Endothelial cell of umbilical vein (primary cell): ENCODE measurements at regions not wholly inside any gene's neighbourhood (a gene's known extent, or its start where the extent isn't known, plus 50 kb on each side); places are given as distances from the start of the nearest gene placed in this dataset.

Source experiments
- BruUV-seq: library from RNA; stranded (reverse); fragments of 400-500 nt; replicated peaks from 2 replicates; lab custom pipeline; 2021; lab: Mats Ljungman, UMichigan
- CTCF ChIA-PET: fragments of 300-600, 350-600 bp; sonication (Branson Sonifier 250); formaldehyde crosslinking; loops from one replicate; lab custom pipeline; 2021; ENCODE audit warnings: antibody characterized with exemption, inconsistent platforms; lab: Charles Lee
- POLR2A ChIA-PET: fragments of 300-600, 350-600 bp; sonication (Branson Sonifier 250); formaldehyde crosslinking; loops from one replicate; lab custom pipeline; 2021; ENCODE audit warnings: antibody characterized with exemption, inconsistent platforms; lab: Charles Lee
- DNase-seq: peaks from one replicate; pipeline ENCODE4 v3.0.0-alpha.2; 2011; ENCODE audit warnings: low read depth, low spot score
- FAIRE-seq: peaks from 2 replicates; lab custom pipeline; 2011; peaks lifted over from hg19 to GRCh38; lab: Jason Lieb, UNC
- H2AFZ ChIP-seq: 2 replicates; pipeline ENCODE4 v1.6.0; 2012; ENCODE audit warnings: low read depth, low read length, control low read depth, inconsistent platforms
- H3K27ac ChIP-seq: 2 replicates; pipeline ENCODE4 v1.5.1; 2011; ENCODE audit warnings: low read depth, mild to moderate bottlenecking, control low read depth, low read length, moderate library complexity; ENCODE audit not compliant: insufficient read depth
- H3K27me3 ChIP-seq, 2 experiments: 2 replicates each; pipeline versions ENCODE4 v1.6.0 to v1.6.1; 2011; ENCODE audit warnings: low read length in 2 of 2, mixed read lengths in 1 of 2; ENCODE audit not compliant: control insufficient read depth in 2 of 2, insufficient read depth in 2 of 2
- H3K36me3 ChIP-seq, 2 experiments: 2 replicates in 1 of 2; 3 replicates in 1 of 2; pipeline ENCODE4 v1.5.1; 2011; ENCODE audit warnings: low read length in 2 of 2, mild to moderate bottlenecking in 1 of 2, moderate library complexity in 1 of 2; ENCODE audit not compliant: control insufficient read depth in 2 of 2, insufficient read depth in 2 of 2; ENCODE audit errors: extremely low read depth in 1 of 2
- H3K4me1 ChIP-seq: 3 replicates; pipeline ENCODE4 v1.5.1; 2011; ENCODE audit warnings: mild to moderate bottlenecking, low read length; ENCODE audit not compliant: control insufficient read depth, insufficient read depth; ENCODE audit errors: extremely low read depth
- H3K4me2 ChIP-seq: 2 replicates; pipeline ENCODE4 v1.6.1; 2011; ENCODE audit warnings: low read length, control low read depth, mixed read lengths; ENCODE audit not compliant: insufficient read depth
- H3K4me3 ChIP-seq, 3 experiments: fragments of 200-600 bp in 1 of 3; sonication (generic), shearing (Covaris generic) in 1 of 3; replicated peaks in 1 of 3; 2 replicates each; pipeline ENCODE4 v1.5.1; 2011 to 2016; ENCODE audit warnings: control low read depth in 3 of 3, low read length in 3 of 3, mild to moderate bottlenecking in 2 of 3, inconsistent platforms in 1 of 3, low read depth in 1 of 3, moderate library complexity in 1 of 3; ENCODE audit not compliant: insufficient read depth in 1 of 3
- H3K79me2 ChIP-seq: 2 replicates; pipeline ENCODE4 v1.6.0; 2012; ENCODE audit warnings: low read length, inconsistent platforms; ENCODE audit not compliant: control insufficient read depth, insufficient read depth
- H3K9ac ChIP-seq: replicated peaks from 2 replicates; pipeline ENCODE3; 2011; ENCODE audit warnings: low read length, control low read depth; ENCODE audit not compliant: insufficient read depth; ENCODE audit errors: extremely low read depth
- H3K9me1 ChIP-seq: replicated peaks from 3 replicates; pipeline ENCODE4 v1.6.0; 2011; ENCODE audit warnings: mild to moderate bottlenecking, low read length; ENCODE audit not compliant: control insufficient read depth, insufficient read depth; ENCODE audit errors: extremely low read depth
- H3K9me3 ChIP-seq: replicated peaks from 2 replicates; pipeline ENCODE4 v1.5.1; 2012; ENCODE audit warnings: low read length, inconsistent platforms; ENCODE audit not compliant: control insufficient read depth, insufficient read depth
- H4K20me1 ChIP-seq: replicated peaks from 2 replicates; pipeline ENCODE3; 2011; ENCODE audit warnings: mild to moderate bottlenecking, low read length; ENCODE audit not compliant: control insufficient read depth, insufficient read depth; ENCODE audit errors: extremely low read depth
- EZH2 ChIP-seq: IDR thresholded peaks from 2 replicates; pipeline ENCODE4 v1.6.1; 2012; ENCODE audit warnings: borderline replicate concordance, low read depth, mild to moderate bottlenecking, moderate library complexity, low read length, inconsistent platforms; ENCODE audit not compliant: severe bottlenecking
- FOS ChIP-seq: IDR thresholded peaks from 2 replicates; pipeline ENCODE4 v1.6.1; 2011; ENCODE audit warnings: mild to moderate bottlenecking, low read length, moderate library complexity, borderline replicate concordance; ENCODE audit not compliant: insufficient read depth
- GATA2 ChIP-seq: IDR thresholded peaks from 2 replicates; pipeline ENCODE4 v1.7.0; 2011; ENCODE audit warnings: low read depth, mild to moderate bottlenecking, moderate library complexity, mixed read lengths, low read length; ENCODE audit not compliant: insufficient read length, insufficient read depth
- JUN ChIP-seq: IDR thresholded peaks from 2 replicates; pipeline ENCODE4 v1.6.1; 2011; ENCODE audit warnings: borderline replicate concordance, low read depth; ENCODE audit not compliant: insufficient read length, insufficient read depth
- MAX ChIP-seq: IDR thresholded peaks from 2 replicates; pipeline ENCODE4 v1.6.1; 2011; ENCODE audit not compliant: insufficient read depth, insufficient read length
- MYC ChIP-seq: IDR thresholded peaks from one replicate; pipeline ENCODE4 v1.6.1; 2011; ENCODE audit warnings: mild to moderate bottlenecking, low read depth, low read length
- POLR2A ChIP-seq: IDR thresholded peaks from 2 replicates; pipeline ENCODE4 v1.6.1; 2012; ENCODE audit warnings: low read depth, mild to moderate bottlenecking, control low read depth, low read length
- POLR2AphosphoS5 ChIP-seq: IDR thresholded peaks from 2 replicates; pipeline ENCODE4 v1.6.1; 2012; ENCODE audit warnings: low read depth, mild to moderate bottlenecking, control low read depth, low read length, moderate library complexity; ENCODE audit not compliant: insufficient read depth
- dilution Hi-C: fragments of 300-500 bp; cut with MboI; formaldehyde crosslinking; loops from one replicate; pipeline ENCODE4 v1.15.0; 2019; ENCODE audit warnings: low sequenced_read_pairs; ENCODE audit not compliant: extremely low pct_ligation_motif_present
- intact Hi-C: fragments of 100-400 bp; cut with micrococcal nuclease; formaldehyde crosslinking; loops from one replicate; pipeline ENCODE4 v1.10.0; 2022
- TF ChIP-seq, protein P1 (sequence below), 2 donors: IDR thresholded peaks; 1 replicate in 1 of 2; 2 replicates in 1 of 2; pipeline ENCODE4 v1.5.1; 2011; ENCODE audit warnings: low read length in 2 of 2, mild to moderate bottlenecking in 2 of 2, moderate library complexity in 2 of 2, control low read depth in 1 of 2, inconsistent platforms in 1 of 2, low read depth in 1 of 2; ENCODE audit not compliant: insufficient read depth in 1 of 2; ENCODE audit errors: extremely low read depth in 1 of 2

DNA sequence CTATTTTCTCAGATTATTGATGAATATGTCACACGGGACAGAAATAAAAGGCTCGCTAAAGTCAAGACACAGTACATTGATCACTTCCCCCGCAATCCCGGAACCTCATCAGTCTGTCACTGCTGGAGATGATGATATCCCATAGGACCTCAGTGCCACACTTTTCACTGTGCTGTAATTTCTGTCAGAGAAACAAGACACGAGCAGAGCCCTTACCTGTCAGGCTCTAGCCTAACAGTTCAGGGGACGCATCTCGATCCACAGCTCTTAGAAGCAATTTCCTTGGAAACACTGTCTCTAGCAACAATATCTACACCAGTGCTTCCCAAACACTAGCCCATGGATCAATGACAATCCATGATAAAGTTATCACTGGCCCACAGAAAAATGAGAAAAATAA lies 140.0 kb downstream of the GRIN2B start:
- no peak for DNase-seq
- POLR2A ChIA-PET, result no interaction called here
- Histone ChIP-seq H3K9ac (no peak overlapping the region), H4K20me1 (no peaks in the 10 kb centered on the region), H3K9me1 (no peaks in the 10 kb centered on the region), H3K27ac (no peak overlapping the region), H3K79me2 (no peaks in the 10 kb centered on the region), H3K4me2 (no peak overlapping the region), H2AFZ (no peak overlapping the region), H3K4me3 (no peak overlapping the region), H3K27me3 (no peaks in the 10 kb centered on the region), H3K9me3 (no peaks in the 10 kb centered on the region), H3K36me3 (no peaks in the 10 kb centered on the region), H3K4me1 (no peaks in the 10 kb centered on the region)
- TF ChIP-seq FOS (no peak), EZH2 (no peak), POLR2A (no peak), POLR2AphosphoS5 (no peak), MYC (no peak), MAX (no peak), GATA2 (no peak), JUN (no peak)
- TF ChIP-seq, protein P1, sequence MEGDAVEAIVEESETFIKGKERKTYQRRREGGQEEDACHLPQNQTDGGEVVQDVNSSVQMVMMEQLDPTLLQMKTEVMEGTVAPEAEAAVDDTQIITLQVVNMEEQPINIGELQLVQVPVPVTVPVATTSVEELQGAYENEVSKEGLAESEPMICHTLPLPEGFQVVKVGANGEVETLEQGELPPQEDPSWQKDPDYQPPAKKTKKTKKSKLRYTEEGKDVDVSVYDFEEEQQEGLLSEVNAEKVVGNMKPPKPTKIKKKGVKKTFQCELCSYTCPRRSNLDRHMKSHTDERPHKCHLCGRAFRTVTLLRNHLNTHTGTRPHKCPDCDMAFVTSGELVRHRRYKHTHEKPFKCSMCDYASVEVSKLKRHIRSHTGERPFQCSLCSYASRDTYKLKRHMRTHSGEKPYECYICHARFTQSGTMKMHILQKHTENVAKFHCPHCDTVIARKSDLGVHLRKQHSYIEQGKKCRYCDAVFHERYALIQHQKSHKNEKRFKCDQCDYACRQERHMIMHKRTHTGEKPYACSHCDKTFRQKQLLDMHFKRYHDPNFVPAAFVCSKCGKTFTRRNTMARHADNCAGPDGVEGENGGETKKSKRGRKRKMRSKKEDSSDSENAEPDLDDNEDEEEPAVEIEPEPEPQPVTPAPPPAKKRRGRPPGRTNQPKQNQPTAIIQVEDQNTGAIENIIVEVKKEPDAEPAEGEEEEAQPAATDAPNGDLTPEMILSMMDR (IDR thresholded peaks at IDR 0.05; ENCODE audit: extremely low read depth in 1 of 2, insufficient read depth in 1 of 2, low read depth in 1 of 2, low read length in 2 of 2), result no peak
- intact Hi-C loops, result no loop called here
- CTCF ChIA-PET, result no interaction called here
- no peak for FAIRE-seq
- dilution Hi-C loops, result no loop called here
- BruUV-seq, result no TSS peak
